ENCODE measurements at regions not wholly inside any gene's neighbourhood (a gene's known extent, or its start where the extent isn't known, plus 50 kb on each side); places are given as distances from the start of the nearest gene placed in this dataset.

DNA sequence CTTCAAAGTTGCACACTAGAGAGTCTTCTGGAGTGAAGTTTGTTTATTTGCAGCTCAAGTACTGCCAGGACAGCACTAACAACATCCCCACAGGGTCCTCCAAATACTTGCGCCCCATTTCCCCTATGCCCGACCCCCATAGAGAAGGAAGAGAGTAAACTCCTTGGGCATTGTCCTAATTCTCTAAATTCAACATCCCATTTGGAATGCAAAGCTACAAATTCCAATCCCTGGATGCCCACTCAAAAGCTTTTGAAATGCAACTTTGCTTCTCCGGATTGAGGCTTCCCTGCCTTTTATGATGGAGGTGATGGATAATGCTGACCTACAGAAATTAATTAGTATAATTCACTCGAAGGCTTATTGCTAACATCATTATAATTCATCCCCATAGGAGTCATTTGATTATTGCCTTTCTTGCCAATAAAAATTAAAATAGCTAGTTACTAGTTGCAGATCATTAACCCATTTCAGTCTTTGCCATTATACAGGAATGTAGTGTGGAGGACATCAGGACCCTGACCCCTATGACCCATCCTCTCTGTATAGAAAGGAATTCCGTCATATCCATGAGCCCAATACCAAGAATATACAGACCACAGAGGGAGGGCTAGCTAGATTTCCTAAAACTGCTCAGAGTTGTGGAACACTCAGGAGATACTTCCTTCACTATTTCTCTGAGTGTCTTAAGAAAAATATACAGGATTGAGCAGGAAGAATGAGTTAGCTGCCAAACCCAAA lies 277.6 kb downstream of the ZNF608 start:
- TF ChIP-seq EZH2phosphoT487 (IDR thresholded peaks at IDR 0.05; ENCODE audit: insufficient read depth, low read depth), result no peak
- no peak for TF ChIP-seq EZH2 (IDR thresholded peaks at IDR 0.05; ENCODE audit: insufficient read depth, poor library complexity, severe bottlenecking)
